CD14-positive monocyte (primary cell): ENCODE measurements at regions not wholly inside any gene's neighbourhood (a gene's known extent, or its start where the extent isn't known, plus 50 kb on each side); places are given as distances from the start of the nearest gene placed in this dataset.

Source experiments
- DNase-seq, 3 donors: peaks; one replicate each; pipeline ENCODE4 v3.0.0-alpha.2; 2011 to 2022
- H2AFZ ChIP-seq: 2 replicates; pipeline ENCODE4 v1.6.0; 2012; ENCODE audit warnings: mild to moderate bottlenecking, low read depth, low read length, inconsistent platforms; ENCODE audit not compliant: insufficient read depth, poor library complexity, severe bottlenecking
- H3K27ac ChIP-seq, 2 donors: 1 replicate in 1 of 2; 2 replicates in 1 of 2; pipeline ENCODE4 v1.5.1; 2012 to 2013; ENCODE audit warnings: low read length in 2 of 2, control low read depth in 1 of 2, inconsistent platforms in 1 of 2, low read depth in 1 of 2, mild to moderate bottlenecking in 1 of 2
- H3K27me3 ChIP-seq, 2 donors: one replicate each; pipeline versions ENCODE4 v1.6.0 to v1.6.1; 2011 to 2013; ENCODE audit warnings: low read length in 2 of 2; ENCODE audit not compliant: control insufficient read depth in 2 of 2, insufficient read depth in 2 of 2
- H3K36me3 ChIP-seq, 2 donors: replicated peaks in 1 of 2; 1 replicate in 1 of 2; 2 replicates in 1 of 2; pipeline versions ENCODE4 v1.5.1 to v1.6.1; 2012 to 2013; ENCODE audit warnings: low read length in 2 of 2, control low read depth in 1 of 2, inconsistent platforms in 1 of 2, mild to moderate bottlenecking in 1 of 2; ENCODE audit not compliant: insufficient read depth in 2 of 2, control insufficient read depth in 1 of 2
- H3K4me1 ChIP-seq, 2 donors: 1 replicate in 1 of 2; 2 replicates in 1 of 2; pipeline versions ENCODE4 v1.5.1 to v1.6.1; 2012 to 2013; ENCODE audit warnings: low read length in 2 of 2, control low read depth in 1 of 2, inconsistent platforms in 1 of 2, mild to moderate bottlenecking in 1 of 2, moderate library complexity in 1 of 2; ENCODE audit not compliant: insufficient read depth in 2 of 2, control insufficient read depth in 1 of 2
- H3K4me2 ChIP-seq: replicated peaks from 2 replicates; pipeline ENCODE3; 2012; ENCODE audit warnings: low read length, moderate library complexity, mild to moderate bottlenecking; ENCODE audit not compliant: poor library complexity, severe bottlenecking; ENCODE audit errors: extremely low read depth
- H3K4me3 ChIP-seq, 3 experiments: fragments of 200-600 bp in 1 of 3; sonication (generic) in 1 of 3; replicated peaks in 1 of 3; 1 replicate in 2 of 3; 2 replicates in 1 of 3; pipeline ENCODE4 v1.5.1; 2011 to 2013; ENCODE audit warnings: low read length in 3 of 3, mild to moderate bottlenecking in 3 of 3, control low read depth in 2 of 3, low read depth in 2 of 3, inconsistent platforms in 1 of 3, moderate library complexity in 1 of 3
- H3K79me2 ChIP-seq: 2 replicates; pipeline ENCODE4 v1.6.0; 2012; ENCODE audit warnings: mild to moderate bottlenecking, control low read depth, inconsistent platforms, low read length, moderate library complexity; ENCODE audit not compliant: insufficient read depth
- H3K9ac ChIP-seq: 2 replicates; pipeline ENCODE4 v1.6.0; 2017; ENCODE audit warnings: low read length, mild to moderate bottlenecking; ENCODE audit not compliant: insufficient read depth, poor library complexity, severe bottlenecking
- H3K9me3 ChIP-seq, 2 donors: replicated peaks in 1 of 2; 1 replicate in 1 of 2; 2 replicates in 1 of 2; pipeline versions ENCODE4 v1.5.1 to v1.6.1; 2012 to 2013; ENCODE audit warnings: low read length in 2 of 2, control low read depth in 1 of 2; ENCODE audit not compliant: control insufficient read depth in 1 of 2, insufficient read depth in 1 of 2
- H4K20me1 ChIP-seq: 2 replicates; pipeline ENCODE4 v1.6.0; 2012; ENCODE audit warnings: mild to moderate bottlenecking, low read length, control low read depth, moderate library complexity; ENCODE audit not compliant: insufficient read depth
- H3K27ac Mint-ChIP-seq, 7 donors: one replicate each; pipeline ENCODE4 v1.8.0; 2020; ENCODE audit warnings: mild to moderate bottlenecking in 7 of 7, mixed read lengths in 7 of 7, moderate library complexity in 6 of 7, inconsistent platforms in 2 of 7
- H3K27me3 Mint-ChIP-seq, 3 donors: one replicate each; pipeline ENCODE4 v1.8.0; 2021 to 2022; ENCODE audit warnings: low read depth in 3 of 3, mild to moderate bottlenecking in 3 of 3, mixed read lengths in 3 of 3, moderate library complexity in 3 of 3, inconsistent platforms in 1 of 3
- H3K36me3 Mint-ChIP-seq, 2 donors: one replicate each; pipeline ENCODE4 v1.8.0; 2020; ENCODE audit warnings: mixed read lengths in 2 of 2, inconsistent platforms in 1 of 2, mild to moderate bottlenecking in 1 of 2
- H3K4me1 Mint-ChIP-seq: one replicate; pipeline ENCODE4 v1.8.0; 2020; ENCODE audit warnings: mild to moderate bottlenecking, mixed read lengths
- H3K4me3 Mint-ChIP-seq, 2 donors: one replicate each; pipeline ENCODE4 v1.8.0; 2020; ENCODE audit warnings: mild to moderate bottlenecking in 2 of 2, mixed read lengths in 2 of 2, moderate library complexity in 1 of 2
- H3K9me3 Mint-ChIP-seq, 7 donors: one replicate each; pipeline ENCODE4 v1.8.0; 2020 to 2022; ENCODE audit warnings: mixed read lengths in 7 of 7, mild to moderate bottlenecking in 6 of 7, moderate library complexity in 6 of 7, inconsistent platforms in 2 of 7
- CTCF ChIP-seq: fragments of 200-600 bp; IDR thresholded peaks from one replicate; pipeline ENCODE4 v1.8.0; 2022; ENCODE audit warnings: antibody characterized with exemption, mild to moderate bottlenecking
- WGBS: methylation state at CpG from one replicate; pipeline ENCODE4 v1.1.5; 2013; ENCODE audit warnings: missing lambda C conversion rate; ENCODE audit not compliant: insufficient coverage; 5-methylcytosine and 5-hydroxymethylcytosine counted together
- intact Hi-C, 2 donors: fragments of 100-400 bp; cut with micrococcal nuclease; formaldehyde crosslinking; loops; one replicate each; pipeline versions ENCODE4 v1.15.0 to v1.15.1; 2023

DNA sequence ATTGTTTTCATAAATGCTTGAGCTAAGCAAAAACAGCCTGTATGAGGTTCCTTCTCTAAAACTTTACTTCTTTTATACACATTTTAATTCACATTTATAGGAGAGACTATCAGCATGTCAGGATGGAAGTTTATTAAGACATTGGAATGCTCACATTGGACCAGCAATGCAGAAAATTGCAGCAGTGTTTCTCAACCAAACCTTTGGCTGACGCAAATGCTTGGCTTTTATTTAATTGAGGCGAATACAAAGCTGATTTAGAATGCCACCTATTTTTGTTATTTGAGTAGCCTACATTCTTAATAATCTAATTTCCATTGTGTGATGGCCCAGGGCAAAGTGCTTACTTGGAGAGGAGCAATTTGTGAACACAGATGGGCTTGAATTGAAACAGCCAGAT lies 283.2 kb downstream of the ARL4A start:
- no peak overlapping the region for H3K27ac ChIP-seq

GRCh38 chr7:12974451-12975166 lies 287.2 kb downstream of the ARL4A start:
- no peak for DNase-seq
- no peaks in the 10 kb centered on the region for H3K9me3 ChIP-seq
- no peak for TF ChIP-seq CTCF
- H2AFZ ChIP-seq = no peak overlapping the region
- H3K79me2 ChIP-seq = no peaks in the 10 kb centered on the region
- H3K27ac ChIP-seq = no peak overlapping the region
- no peaks in the 10 kb centered on the region for H3K36me3 Mint-ChIP-seq
- H3K27me3 Mint-ChIP-seq = peaks cover 0 to 2% (median 1%) of the 10 kb centered on the region in 3 donors
- peaks cover 0 to 10% (median 2%) of the 10 kb centered on the region in 7 donors for H3K9me3 Mint-ChIP-seq
- no peaks in the 10 kb centered on the region for H3K27me3 ChIP-seq
- no peaks in the 10 kb centered on the region for H4K20me1 ChIP-seq
- intact Hi-C loops = no loop called here
- no peak overlapping the region for H3K4me2 ChIP-seq
- no peaks in the 10 kb centered on the region for H3K4me1 Mint-ChIP-seq
- H3K36me3 ChIP-seq = no peaks in the 10 kb centered on the region
- H3K9ac ChIP-seq = no peak overlapping the region
- H3K4me1 ChIP-seq = no peaks in the 10 kb centered on the region
- H3K4me3 Mint-ChIP-seq = no peak overlapping the region
- 75% methylated on average over 2 of the region's 5 CpGs for WGBS
- H3K4me3 ChIP-seq = no peak overlapping the region
- H3K27ac Mint-ChIP-seq = no peak overlapping the region

More for the DNA sequence above, 283.2 kb downstream of the ARL4A start:
- no peaks in the 10 kb centered on the region for H3K4me1 ChIP-seq
- no peak overlapping the region for H2AFZ ChIP-seq
- H3K27me3 Mint-ChIP-seq = peaks cover 0 to 1% (median 0%) of the 10 kb centered on the region in 3 donors
- H3K9ac ChIP-seq = no peak overlapping the region
- H3K4me1 Mint-ChIP-seq = no peaks in the 10 kb centered on the region
- H4K20me1 ChIP-seq = no peaks in the 10 kb centered on the region
- H3K9me3 ChIP-seq = no peaks in the 10 kb centered on the region
- no CpG with 5 or more reads among the region's 2 CpGs for WGBS
- no peak overlapping the region for H3K4me3 ChIP-seq
- no peak for DNase-seq
- no peak for TF ChIP-seq CTCF
- peaks cover 0 to 10% (median 2%) of the 10 kb centered on the region in 7 donors for H3K9me3 Mint-ChIP-seq
- H3K27me3 ChIP-seq = no peaks in the 10 kb centered on the region
- H3K36me3 Mint-ChIP-seq = no peaks in the 10 kb centered on the region
- H3K79me2 ChIP-seq = no peaks in the 10 kb centered on the region
- intact Hi-C loops = no loop called here
- no peaks in the 10 kb centered on the region for H3K36me3 ChIP-seq
- H3K27ac Mint-ChIP-seq = no peak overlapping the region
- no peak overlapping the region for H3K4me2 ChIP-seq
- H3K4me3 Mint-ChIP-seq = no peak overlapping the region
